GM12864 (cell line): ENCODE measurements at regions not wholly inside any gene's neighbourhood (a gene's known extent, or its start where the extent isn't known, plus 50 kb on each side); places are given as distances from the start of the nearest gene placed in this dataset.

Experiments
- DNase-seq: peaks from one replicate; pipeline ENCODE4 v3.0.0-alpha.2; 2011; ENCODE audit warnings: low read depth
- H3K4me3 ChIP-seq: 2 replicates; pipeline ENCODE4 v1.5.1; 2011; ENCODE audit warnings: mild to moderate bottlenecking, low read depth, low read length, control low read depth
- TF ChIP-seq, protein P1 (sequence below): IDR thresholded peaks from 2 replicates; pipeline ENCODE4 v1.5.1; 2011; ENCODE audit warnings: low read depth, mild to moderate bottlenecking, moderate library complexity, low read length, control low read depth, inconsistent platforms; ENCODE audit errors: missing control alignments

DNA sequence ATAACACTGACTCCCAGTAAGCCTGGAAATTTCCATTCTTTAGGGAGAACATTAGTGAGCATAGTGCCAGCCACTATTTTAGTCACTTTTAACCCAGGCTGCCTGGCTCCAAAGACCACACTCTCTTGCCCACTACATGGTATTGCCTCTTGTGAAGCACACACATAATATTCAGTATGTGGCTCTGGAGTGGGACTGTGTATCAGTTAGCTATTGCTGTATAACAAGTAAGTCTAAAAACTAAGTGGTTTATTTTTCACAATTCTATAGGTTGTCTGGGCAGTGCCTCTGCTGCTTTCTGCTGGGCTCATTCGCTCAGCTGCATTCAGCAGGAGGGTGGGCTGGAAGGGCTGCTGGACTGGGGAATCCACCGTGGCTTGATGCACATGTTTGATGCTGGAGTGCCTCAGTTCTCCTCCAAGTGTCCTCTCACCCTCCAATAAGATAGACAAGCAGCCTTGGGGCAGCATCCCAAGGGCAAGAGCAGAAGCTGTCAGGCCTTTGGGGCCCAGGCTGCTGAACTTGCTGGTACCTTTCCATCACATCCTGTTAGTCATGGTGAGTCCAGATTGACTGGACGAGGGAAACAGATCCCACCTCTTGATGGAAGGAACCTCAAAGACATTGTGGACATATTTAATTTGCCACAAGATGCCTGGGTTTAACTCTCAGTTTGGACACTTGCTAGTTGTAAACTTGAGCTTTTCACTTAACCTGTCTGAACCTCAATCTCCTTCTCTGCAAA is 66.6 kb upstream of the TLE3 start:
- no peak for DNase-seq
- H3K4me3 ChIP-seq, result no peak overlapping the region
- TF ChIP-seq, protein P1, sequence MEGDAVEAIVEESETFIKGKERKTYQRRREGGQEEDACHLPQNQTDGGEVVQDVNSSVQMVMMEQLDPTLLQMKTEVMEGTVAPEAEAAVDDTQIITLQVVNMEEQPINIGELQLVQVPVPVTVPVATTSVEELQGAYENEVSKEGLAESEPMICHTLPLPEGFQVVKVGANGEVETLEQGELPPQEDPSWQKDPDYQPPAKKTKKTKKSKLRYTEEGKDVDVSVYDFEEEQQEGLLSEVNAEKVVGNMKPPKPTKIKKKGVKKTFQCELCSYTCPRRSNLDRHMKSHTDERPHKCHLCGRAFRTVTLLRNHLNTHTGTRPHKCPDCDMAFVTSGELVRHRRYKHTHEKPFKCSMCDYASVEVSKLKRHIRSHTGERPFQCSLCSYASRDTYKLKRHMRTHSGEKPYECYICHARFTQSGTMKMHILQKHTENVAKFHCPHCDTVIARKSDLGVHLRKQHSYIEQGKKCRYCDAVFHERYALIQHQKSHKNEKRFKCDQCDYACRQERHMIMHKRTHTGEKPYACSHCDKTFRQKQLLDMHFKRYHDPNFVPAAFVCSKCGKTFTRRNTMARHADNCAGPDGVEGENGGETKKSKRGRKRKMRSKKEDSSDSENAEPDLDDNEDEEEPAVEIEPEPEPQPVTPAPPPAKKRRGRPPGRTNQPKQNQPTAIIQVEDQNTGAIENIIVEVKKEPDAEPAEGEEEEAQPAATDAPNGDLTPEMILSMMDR, result no peak

DNA sequence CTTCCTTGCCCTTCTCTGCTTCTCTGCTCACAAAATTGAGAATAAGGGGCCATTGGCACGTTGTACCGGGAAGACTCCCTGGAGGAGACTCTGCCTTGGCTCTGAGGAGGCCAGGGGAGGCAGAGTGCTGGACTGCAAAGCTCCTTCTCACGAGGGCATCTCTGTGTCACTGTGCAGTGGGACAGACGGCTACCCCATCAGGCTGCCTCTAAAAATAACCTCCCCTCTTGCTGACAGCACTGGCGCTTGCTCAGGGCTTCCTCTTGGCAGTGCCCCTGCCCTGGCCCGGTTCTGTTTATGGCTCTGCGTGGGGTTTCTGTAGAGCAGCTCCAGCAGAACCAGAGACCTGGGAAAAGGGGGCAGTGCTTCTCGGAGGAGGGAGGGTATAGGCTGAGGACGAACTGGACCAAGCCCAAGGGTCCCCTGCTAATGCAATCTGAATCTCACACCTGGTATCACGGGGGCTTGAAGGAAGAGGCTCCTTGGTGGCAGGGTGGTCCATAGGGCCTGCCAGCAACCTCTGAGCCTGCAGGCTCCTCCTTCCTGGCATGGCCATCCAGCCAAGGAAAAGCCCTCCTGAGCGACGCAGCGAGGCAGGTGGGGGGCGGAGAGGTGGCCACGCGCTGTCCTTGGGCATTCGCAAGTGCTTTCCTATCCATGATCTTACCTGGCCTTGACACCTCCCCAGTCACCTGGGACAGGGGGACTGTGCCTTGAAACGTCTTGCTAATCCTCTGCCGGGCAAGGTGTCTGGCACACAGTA is 63.3 kb upstream of the TLE3 start:
- no peak overlapping the region for H3K4me3 ChIP-seq
- no peak for DNase-seq
- TF ChIP-seq, protein P1, result no peak

- DNase-seq, result no peak
Measured at GRCh38 chr15:70160267-70160666, 62.5 kb upstream of the TLE3 start.

DNA sequence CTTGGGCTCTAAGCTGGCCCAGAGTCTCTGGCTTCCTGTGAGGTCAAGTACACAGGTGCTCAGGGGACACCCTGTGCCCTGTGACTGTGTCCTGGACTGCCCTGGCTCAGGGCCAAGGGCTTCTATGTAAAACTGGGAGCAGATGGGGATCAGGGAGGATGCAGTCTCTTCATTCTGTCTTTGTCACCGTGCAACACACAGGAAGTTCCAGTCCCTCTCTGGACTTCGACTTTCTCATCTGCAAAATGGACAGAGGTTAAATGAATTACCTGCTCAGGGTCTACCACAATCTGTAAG is 61.9 kb upstream of the TLE3 start:
- TF ChIP-seq, protein P1, result no peak
- DNase-seq, result no peak
- H3K4me3 ChIP-seq, result no peak overlapping the region

More at GRCh38 chr15:70160267-70160666, 62.5 kb upstream of the TLE3 start:
- H3K4me3 ChIP-seq, result no peak overlapping the region
- TF ChIP-seq, protein P1, result no peak

GRCh38 chr15:70159001-70159712 is 61.4 kb upstream of the TLE3 start:
- TF ChIP-seq, protein P1, result no peak
- no peak overlapping the region for H3K4me3 ChIP-seq
- no peak for DNase-seq

DNA sequence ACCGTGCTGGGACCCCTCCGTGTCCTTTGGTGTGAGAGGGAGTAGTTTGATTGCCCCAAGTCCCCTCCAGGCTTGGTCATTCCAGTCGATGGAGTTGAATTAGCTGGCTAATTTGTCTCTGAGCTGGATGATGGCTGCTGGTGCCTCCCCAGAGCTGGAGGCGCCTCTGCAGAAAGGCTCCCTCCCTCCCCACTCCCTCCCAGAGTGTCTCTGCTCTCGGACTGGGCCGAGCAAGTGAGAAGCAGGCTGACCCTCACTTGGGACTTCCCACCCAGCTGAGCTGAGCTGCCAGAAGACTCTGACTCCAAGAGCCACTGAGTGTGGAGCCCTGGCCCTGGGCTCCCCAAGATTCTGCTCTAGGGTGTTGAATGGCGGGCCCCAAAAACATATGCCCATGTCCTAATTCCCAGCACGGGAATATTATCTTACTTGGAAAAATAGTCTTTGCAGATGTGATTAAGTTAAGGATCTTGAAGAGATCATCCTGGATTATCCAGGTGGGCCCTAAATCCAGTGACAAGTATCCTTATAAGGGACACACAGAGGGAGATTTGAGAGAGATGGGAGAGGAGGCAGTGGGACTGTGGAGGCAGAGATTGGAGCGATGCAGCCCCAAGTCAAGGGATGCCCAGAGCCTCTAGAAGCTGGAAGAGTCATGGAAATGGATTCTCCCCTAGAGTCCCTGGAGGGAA is 60.7 kb upstream of the TLE3 start:
- H3K4me3 ChIP-seq, result no peak overlapping the region
- DNase-seq, result no peak
- TF ChIP-seq, protein P1, result no peak
